ENCODE measurements at regions not wholly inside any gene's neighbourhood (a gene's known extent, or its start where the extent isn't known, plus 50 kb on each side); places are given as distances from the start of the nearest gene placed in this dataset.

DNA sequence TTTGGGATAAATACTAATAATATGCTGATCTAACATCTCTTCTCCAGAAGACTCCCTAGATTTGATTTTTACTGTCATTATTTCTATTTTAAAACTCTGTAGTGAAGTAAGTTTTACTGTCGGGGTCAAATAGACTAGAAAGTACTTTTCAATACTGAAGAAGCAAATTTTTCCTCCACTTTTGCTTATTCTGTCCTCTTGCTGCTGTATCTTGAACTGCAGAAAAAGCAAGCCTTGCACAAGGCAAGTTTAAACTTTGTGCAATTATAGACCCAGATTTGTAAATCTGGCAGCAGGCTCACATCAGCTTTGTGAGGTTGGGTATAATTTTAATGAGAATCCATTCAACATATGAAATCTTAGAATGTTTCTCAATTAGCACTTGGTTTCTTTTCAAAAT is 151.1 kb upstream of the ETS2 start:
- Histone ChIP-seq H3K36me3 (ENCODE audit: insufficient read depth, low read length) (no peaks in the 10 kb centered on the region), H4K20me1 (ENCODE audit: insufficient read depth, low read length) (no peaks in the 10 kb centered on the region), H3K9me3 (ENCODE audit: low read length) (no peaks in the 10 kb centered on the region), H3K9me2 (ENCODE audit: insufficient read depth, low read length) (no peaks in the 10 kb centered on the region), H3K79me2 (ENCODE audit: insufficient read depth, low read depth, low read length) (no peaks in the 10 kb centered on the region), H3K4me2 (ENCODE audit: low read length) (no peak overlapping the region), H3K4me1 (ENCODE audit: insufficient read depth, low read length, poor library complexity, severe bottlenecking) (no peaks in the 10 kb centered on the region), H3K27ac (ENCODE audit: low read depth, low read length, poor library complexity, severe bottlenecking) (no peak overlapping the region), H3K4me3 (ENCODE audit: low read depth, low read length, poor library complexity, severe bottlenecking) (no peak overlapping the region), H2AFZ (ENCODE audit: low read length) (no peak overlapping the region)
- BruUV-seq (replicated peaks) = no TSS peak
- TF ChIP-seq EZH2phosphoT487 (IDR thresholded peaks at IDR 0.05; ENCODE audit: borderline replicate concordance, low read depth, low read length) (no peak), CTCF (conservative IDR thresholded peaks at IDR 0.05; ENCODE audit: low read length) (no peak)
- intact Hi-C loops (cut with micrococcal nuclease; ENCODE audit: unreplicated experiment) = no loop called here
- ChIA-PET CTCF (ENCODE audit: unreplicated experiment) (no interaction called here), POLR2A (no interaction called here)
- no peak for DNase-seq (ENCODE audit: low spot score)

- no peaks in the 10 kb centered on the region for H3K36me3 ChIP-seq (ENCODE audit: insufficient read depth, low read length)
- intact Hi-C loops (cut with micrococcal nuclease; ENCODE audit: unreplicated experiment) = no loop called here
- no peak overlapping the region for H3K27ac ChIP-seq (ENCODE audit: low read depth, low read length, poor library complexity, severe bottlenecking)
- H3K4me1 ChIP-seq (ENCODE audit: insufficient read depth, low read length, poor library complexity, severe bottlenecking) = no peaks in the 10 kb centered on the region
- ChIA-PET CTCF (ENCODE audit: unreplicated experiment) (no interaction called here), POLR2A (interaction anchor here (0.5 to 0.6 kb wide), 2 partner anchors 240 to 270 kb away, joined by 3 read pairs; no protein-coding TSS in a partner anchor)
- H3K9me3 ChIP-seq (ENCODE audit: low read length) = no peaks in the 10 kb centered on the region
- no peaks in the 10 kb centered on the region for H4K20me1 ChIP-seq (ENCODE audit: insufficient read depth, low read length)
- no peaks in the 10 kb centered on the region for H3K79me2 ChIP-seq (ENCODE audit: insufficient read depth, low read depth, low read length)
- H3K4me3 ChIP-seq (ENCODE audit: low read depth, low read length, poor library complexity, severe bottlenecking) = no peak overlapping the region
- TF ChIP-seq CTCF (conservative IDR thresholded peaks at IDR 0.05; ENCODE audit: low read length) (no peak), EZH2phosphoT487 (IDR thresholded peaks at IDR 0.05; ENCODE audit: borderline replicate concordance, low read depth, low read length) (no peak)
- H3K4me2 ChIP-seq (ENCODE audit: low read length) = no peak overlapping the region
- no TSS peak for BruUV-seq (replicated peaks)
- H3K9me2 ChIP-seq (ENCODE audit: insufficient read depth, low read length) = no peaks in the 10 kb centered on the region
- no peak for DNase-seq (ENCODE audit: low spot score)
- H2AFZ ChIP-seq (ENCODE audit: low read length) = no peak overlapping the region
Observed at GRCh38 chr21:38658511-38658910, 147.2 kb upstream of the ETS2 start.

DNA sequence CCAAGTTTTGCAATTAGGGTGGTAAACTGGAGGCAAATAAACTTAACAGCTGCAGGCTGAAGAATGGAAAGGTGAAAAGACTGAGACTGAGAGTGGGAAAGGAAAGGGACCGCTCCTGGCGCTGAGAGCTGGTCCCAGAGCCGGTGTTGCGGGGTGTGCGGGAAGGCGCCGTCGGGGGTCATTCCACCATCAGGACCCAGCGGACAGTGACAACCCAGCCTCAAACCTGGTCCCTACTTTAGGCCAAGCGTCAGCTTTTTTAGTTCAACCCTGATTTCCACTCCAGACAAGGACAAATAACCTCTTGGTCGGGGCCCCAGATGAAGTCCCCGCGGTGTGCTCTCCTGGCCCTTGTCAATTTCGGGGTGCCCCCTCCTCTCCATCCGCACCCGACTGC is 145.8 kb upstream of the ETS2 start:
- ChIA-PET POLR2A (no interaction called here), CTCF (ENCODE audit: unreplicated experiment) (no interaction called here)
- Histone ChIP-seq H3K4me3 (ENCODE audit: low read depth, low read length, poor library complexity, severe bottlenecking) (no peak overlapping the region), H2AFZ (ENCODE audit: low read length) (no peak overlapping the region), H3K9me3 (ENCODE audit: low read length) (no peaks in the 10 kb centered on the region), H3K79me2 (ENCODE audit: insufficient read depth, low read depth, low read length) (no peaks in the 10 kb centered on the region), H3K36me3 (ENCODE audit: insufficient read depth, low read length) (no peaks in the 10 kb centered on the region), H3K4me1 (ENCODE audit: insufficient read depth, low read length, poor library complexity, severe bottlenecking) (no peaks in the 10 kb centered on the region), H4K20me1 (ENCODE audit: insufficient read depth, low read length) (no peaks in the 10 kb centered on the region), H3K9me2 (ENCODE audit: insufficient read depth, low read length) (no peaks in the 10 kb centered on the region), H3K27ac (ENCODE audit: low read depth, low read length, poor library complexity, severe bottlenecking) (no peak overlapping the region), H3K4me2 (ENCODE audit: low read length) (no peak overlapping the region)
- BruUV-seq (replicated peaks) = no TSS peak
- TF ChIP-seq EZH2phosphoT487 (IDR thresholded peaks at IDR 0.05; ENCODE audit: borderline replicate concordance, low read depth, low read length) = no peak
- TF ChIP-seq CTCF (conservative IDR thresholded peaks at IDR 0.05; ENCODE audit: low read length) = no peak
- intact Hi-C loops (cut with micrococcal nuclease; ENCODE audit: unreplicated experiment) = no loop called here
- DNase-seq (ENCODE audit: low spot score) = no peak
